Fibroblast of pulmonary artery (primary cell): ENCODE measurements at regions not wholly inside any gene's neighbourhood (a gene's known extent, or its start where the extent isn't known, plus 50 kb on each side); places are given as distances from the start of the nearest gene placed in this dataset.

ENCODE experiments used
- DNase-seq: peaks from one replicate; pipeline ENCODE4 v3.0.0-alpha.2; 2010; ENCODE audit warnings: low read depth
- H3K4me3 ChIP-seq: replicated peaks from 2 replicates; pipeline ENCODE4 v1.5.1; 2011; ENCODE audit warnings: low read depth, mild to moderate bottlenecking, control low read depth, low read length, moderate library complexity
- TF ChIP-seq, protein P1 (sequence below): IDR thresholded peaks from 2 replicates; pipeline ENCODE4 v1.5.1; 2011; ENCODE audit warnings: mild to moderate bottlenecking, control low read depth, low read length, inconsistent platforms; ENCODE audit errors: missing control alignments

DNA sequence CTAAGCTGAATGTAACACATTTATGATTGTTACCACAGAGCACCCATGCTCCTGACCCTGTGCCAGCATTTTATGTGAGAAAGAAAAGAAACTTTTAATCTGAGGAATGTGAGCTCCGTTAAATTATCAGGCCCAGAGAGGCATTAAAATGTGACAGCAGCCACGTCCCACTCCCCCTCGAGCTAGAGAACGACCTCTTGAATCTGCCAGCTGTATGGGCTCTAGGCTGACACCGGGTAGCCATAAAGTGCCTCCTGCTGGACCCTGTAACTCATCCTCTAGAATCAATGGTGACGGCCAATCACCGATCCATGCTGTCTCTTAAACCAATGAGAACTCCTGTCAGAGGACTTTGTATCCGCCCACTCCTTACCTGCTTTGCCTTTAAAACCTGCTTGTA lies 110.2 kb upstream of the ADRA2C start:
- no peak for DNase-seq

DNA sequence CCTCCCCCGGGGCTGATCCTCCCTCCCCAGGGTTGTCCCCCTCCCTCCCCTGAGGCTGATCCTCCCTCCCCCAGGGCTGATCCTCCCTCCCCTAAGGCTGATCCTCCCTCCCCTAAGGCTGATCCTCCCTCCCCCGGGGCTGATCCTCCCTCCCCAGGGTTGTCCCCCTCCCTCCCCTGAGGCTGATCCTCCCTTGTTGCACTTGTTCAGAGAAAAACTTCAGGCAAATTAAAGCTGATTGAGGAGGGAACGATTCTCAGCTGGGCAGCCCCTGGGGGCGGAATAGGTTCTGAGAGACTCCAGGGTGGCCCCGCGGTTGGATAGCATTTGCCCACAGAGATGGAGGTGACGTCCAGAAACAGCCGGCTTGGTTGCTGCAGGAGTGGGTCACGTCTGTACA lies 110.7 kb upstream of the ADRA2C start:
- DNase-seq: no peak
- TF ChIP-seq, protein P1, sequence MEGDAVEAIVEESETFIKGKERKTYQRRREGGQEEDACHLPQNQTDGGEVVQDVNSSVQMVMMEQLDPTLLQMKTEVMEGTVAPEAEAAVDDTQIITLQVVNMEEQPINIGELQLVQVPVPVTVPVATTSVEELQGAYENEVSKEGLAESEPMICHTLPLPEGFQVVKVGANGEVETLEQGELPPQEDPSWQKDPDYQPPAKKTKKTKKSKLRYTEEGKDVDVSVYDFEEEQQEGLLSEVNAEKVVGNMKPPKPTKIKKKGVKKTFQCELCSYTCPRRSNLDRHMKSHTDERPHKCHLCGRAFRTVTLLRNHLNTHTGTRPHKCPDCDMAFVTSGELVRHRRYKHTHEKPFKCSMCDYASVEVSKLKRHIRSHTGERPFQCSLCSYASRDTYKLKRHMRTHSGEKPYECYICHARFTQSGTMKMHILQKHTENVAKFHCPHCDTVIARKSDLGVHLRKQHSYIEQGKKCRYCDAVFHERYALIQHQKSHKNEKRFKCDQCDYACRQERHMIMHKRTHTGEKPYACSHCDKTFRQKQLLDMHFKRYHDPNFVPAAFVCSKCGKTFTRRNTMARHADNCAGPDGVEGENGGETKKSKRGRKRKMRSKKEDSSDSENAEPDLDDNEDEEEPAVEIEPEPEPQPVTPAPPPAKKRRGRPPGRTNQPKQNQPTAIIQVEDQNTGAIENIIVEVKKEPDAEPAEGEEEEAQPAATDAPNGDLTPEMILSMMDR: no peak
- H3K4me3 ChIP-seq: no peak overlapping the region

More for the DNA sequence above, 110.2 kb upstream of the ADRA2C start:
- TF ChIP-seq, protein P1: no peak
- H3K4me3 ChIP-seq: no peak overlapping the region

DNA sequence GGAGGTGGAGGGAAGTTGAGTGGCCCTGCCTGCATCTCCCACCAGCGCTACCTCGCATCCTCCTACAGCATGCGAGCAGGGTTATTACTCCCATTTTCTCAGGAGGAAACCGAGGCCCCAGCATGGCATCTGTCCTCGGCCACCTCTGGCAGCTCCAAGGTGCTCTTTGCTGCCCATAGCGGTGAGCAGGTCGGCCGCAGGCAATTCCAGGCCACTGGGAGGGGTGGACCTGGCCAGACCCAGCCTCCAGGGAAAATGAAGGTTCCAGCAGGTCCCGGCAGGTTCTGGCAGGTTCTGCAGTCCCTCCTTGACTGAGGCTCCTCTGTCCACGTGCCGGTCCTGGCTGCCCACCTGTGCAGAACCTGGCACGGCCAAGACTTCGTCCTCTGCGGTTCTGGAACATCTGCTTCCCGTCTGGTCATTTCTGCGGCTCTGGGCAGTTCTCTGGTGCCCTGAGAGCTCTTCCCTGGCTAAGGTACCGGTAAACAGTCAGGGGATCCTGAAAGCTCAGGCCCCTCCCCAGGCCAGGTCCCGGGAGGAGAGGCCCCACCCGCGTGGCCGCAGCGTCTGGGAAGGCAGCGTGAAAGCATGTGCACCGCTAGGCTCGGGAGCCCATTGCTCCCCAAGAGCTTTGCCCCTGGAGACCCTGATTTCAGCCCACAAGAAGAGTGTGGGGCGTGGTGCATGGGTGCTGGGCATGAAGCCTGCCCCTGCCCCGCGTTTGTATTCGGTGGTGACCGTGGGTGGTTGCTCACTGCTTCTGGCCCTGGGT lies 112.0 kb upstream of the ADRA2C start:
- DNase-seq: no peak
- TF ChIP-seq, protein P1: no peak
- H3K4me3 ChIP-seq: no peak overlapping the region

DNA sequence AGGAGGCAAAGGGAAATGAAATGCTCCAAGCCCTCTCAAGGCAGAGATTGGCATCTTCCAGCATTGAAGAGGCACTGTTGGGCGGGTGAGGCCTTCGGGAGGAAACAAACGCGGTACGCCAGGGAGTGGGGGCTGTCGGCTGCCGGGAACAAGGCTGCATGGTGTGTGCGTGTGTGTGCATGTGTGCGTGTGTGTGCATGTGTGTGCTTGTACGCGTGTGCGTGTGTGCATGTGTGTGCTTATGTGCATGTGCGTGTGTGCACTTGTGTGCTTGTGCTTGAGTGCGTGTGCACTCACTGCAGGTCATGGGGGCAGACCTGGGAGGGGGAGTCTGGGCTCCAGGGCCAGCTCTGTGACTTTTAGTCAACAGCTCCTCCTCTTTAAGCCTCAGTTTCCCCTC lies 113.6 kb upstream of the ADRA2C start:
- no peak overlapping the region for H3K4me3 ChIP-seq
- TF ChIP-seq, protein P1: no peak
- DNase-seq: no peak

DNA sequence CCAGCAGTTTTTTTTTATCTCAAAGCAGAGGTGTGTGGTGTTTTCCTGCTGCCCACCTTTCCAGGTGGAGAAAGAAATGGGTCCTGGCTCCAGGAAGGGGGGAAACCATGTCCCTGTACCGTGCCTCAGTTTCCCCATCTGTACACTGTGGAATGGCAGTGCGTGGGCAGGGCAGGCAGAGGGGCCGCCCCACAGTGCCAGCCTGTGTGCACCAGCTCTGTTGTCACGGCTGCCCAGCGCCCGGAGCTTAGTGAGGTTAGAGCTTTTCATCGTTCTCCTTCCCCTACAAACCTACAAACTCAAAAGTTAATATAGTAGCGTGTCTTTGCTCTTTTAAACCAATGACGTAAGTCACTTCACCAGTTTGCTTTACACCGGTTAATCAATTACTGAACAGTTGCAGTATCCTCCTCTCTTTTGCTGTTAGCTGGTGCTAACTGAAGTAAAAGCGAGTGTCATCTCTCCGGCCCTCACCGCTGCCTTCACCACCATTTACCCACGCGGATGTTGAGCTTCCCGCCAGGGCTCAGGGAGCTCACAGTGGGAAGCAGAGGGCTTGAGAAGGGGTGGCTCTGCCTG lies 114.8 kb upstream of the ADRA2C start:
- no peak for DNase-seq
- TF ChIP-seq, protein P1: no peak
- H3K4me3 ChIP-seq: no peak overlapping the region

DNA sequence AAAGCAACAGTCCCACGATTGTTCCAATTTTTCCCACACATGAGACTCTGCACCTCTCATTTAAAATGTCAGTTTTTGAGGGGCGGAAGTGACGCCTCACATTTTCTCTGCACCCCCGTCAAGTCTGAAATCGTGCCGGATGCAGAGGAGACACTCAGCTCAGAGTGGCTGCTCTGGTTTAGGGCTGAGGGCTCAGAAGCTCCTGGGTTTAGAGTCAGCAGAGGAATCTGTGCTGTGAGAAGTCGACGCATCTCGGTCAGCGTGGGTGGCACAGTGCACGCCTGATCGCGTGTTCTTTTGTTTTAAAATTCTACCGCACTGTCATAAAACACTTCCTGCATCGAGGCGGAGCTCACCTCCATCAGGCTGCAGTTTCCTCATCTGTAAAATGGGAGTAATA lies 116.7 kb upstream of the ADRA2C start:
- H3K4me3 ChIP-seq: no peak overlapping the region
- no peak for DNase-seq
- TF ChIP-seq, protein P1: no peak

DNA sequence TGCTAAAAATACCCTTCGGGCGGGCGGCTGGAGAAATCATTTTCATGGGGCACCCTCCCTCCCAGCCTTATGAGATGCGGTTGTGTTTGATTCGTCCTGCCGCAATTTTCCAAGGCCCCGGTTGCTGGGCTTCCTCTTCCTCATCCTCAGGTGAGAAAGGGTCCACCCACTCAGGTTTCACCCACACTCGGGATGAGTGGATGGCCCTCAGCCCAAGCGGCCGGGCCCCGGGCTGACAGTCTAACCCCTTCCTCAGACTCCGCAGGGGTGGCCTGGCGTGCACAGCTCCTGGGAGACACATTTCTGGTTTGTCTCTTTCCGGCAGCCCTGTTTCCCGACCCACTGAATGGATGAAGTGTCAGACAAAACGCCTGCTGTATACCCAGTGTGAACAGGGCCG lies 116.5 kb upstream of the LRPAP1 start:
- no peak for DNase-seq

More for the DNA sequence above, 116.5 kb upstream of the LRPAP1 start:
- no peak overlapping the region for H3K4me3 ChIP-seq
- TF ChIP-seq, protein P1: no peak
